ENCODE measurements at regions not wholly inside any gene's neighbourhood (a gene's known extent, or its start where the extent isn't known, plus 50 kb on each side); places are given as distances from the start of the nearest gene placed in this dataset.
A peak's percentile ranks its signal among the peaks of the same experiment; 100 is the strongest.

DNA sequence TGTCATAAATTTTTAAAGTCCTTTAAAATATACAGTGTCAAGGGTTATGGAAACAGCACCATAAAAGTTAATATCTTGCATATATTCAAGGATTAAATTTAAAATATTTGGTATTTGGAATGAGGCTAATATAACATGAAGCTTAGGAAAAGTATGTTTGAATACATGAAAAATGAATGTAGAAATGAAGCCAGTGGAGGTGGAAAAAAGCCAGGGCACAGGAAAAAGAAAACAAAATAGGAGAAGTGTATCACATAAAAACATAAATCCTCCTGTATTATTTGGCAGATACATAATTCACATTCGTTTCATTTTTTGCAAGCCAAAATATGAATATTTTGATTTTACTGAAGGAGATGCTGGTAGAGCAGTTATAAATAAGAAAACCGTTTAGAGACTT, 587.0 kb upstream of the ZNF608 start:
- H3K4me2 ChIP-seq: no peak overlapping the region
- H3K4me3 ChIP-seq: no peak overlapping the region
- peaks cover 4% of the 10 kb centered on the region for H3K36me3 Mint-ChIP-seq
- peaks cover 18% of the 10 kb centered on the region for H3K4me1 ChIP-seq
- H3K27ac Mint-ChIP-seq: no peak overlapping the region
- no peak overlapping the region for H3K27ac ChIP-seq
- no peaks in the 10 kb centered on the region for H3K9me3 ChIP-seq (ENCODE audit: low read depth)
- no peak overlapping the region for H2AFZ ChIP-seq (replicated peaks)
- H3K4me1 Mint-ChIP-seq: peaks cover 22% of the 10 kb centered on the region
- H3K9ac ChIP-seq: no peak overlapping the region
- no peaks in the 10 kb centered on the region for H3K27me3 Mint-ChIP-seq (ENCODE audit: insufficient read depth, low read depth)
- no peak for DNase-seq (ENCODE audit: low spot score)
- TF ChIP-seq EZH2phosphoT487 (IDR thresholded peaks at IDR 0.05) (no peak), CTCF (IDR thresholded peaks at IDR 0.05) (no peak), EZH2 (IDR thresholded peaks at IDR 0.05) (no peak)
- H4K20me1 ChIP-seq (ENCODE audit: low read depth): no peaks in the 10 kb centered on the region
- H3K9me3 Mint-ChIP-seq: peaks cover 10% of the 10 kb centered on the region
- no peaks in the 10 kb centered on the region for H3K36me3 ChIP-seq
- no peaks in the 10 kb centered on the region for H3K79me2 ChIP-seq (ENCODE audit: low read depth)
- no peaks in the 10 kb centered on the region for H3K27me3 ChIP-seq
- H3K4me3 Mint-ChIP-seq: no peak overlapping the region
- no peaks in the 10 kb centered on the region for H3F3A ChIP-seq (ENCODE audit: low read depth)

GRCh38 chr5:125336401-125336800, 590.0 kb upstream of the ZNF608 start:
- H3K36me3 Mint-ChIP-seq: no peaks in the 10 kb centered on the region
- no peaks in the 10 kb centered on the region for H3K79me2 ChIP-seq (ENCODE audit: low read depth)
- no peak overlapping the region for H3K4me3 Mint-ChIP-seq
- H3K4me2 ChIP-seq: no peak overlapping the region
- peaks cover 2% of the 10 kb centered on the region for H3K9me3 Mint-ChIP-seq
- H4K20me1 ChIP-seq (ENCODE audit: low read depth): no peaks in the 10 kb centered on the region
- no peak overlapping the region for H3K27ac Mint-ChIP-seq
- no peaks in the 10 kb centered on the region for H3K9me3 ChIP-seq (ENCODE audit: low read depth)
- H2AFZ ChIP-seq (replicated peaks): no peak overlapping the region
- H3F3A ChIP-seq (ENCODE audit: low read depth): no peaks in the 10 kb centered on the region
- no peaks in the 10 kb centered on the region for H3K27me3 ChIP-seq
- no peak overlapping the region for H3K27ac ChIP-seq
- H3K4me3 ChIP-seq: no peak overlapping the region
- no peak for DNase-seq (ENCODE audit: low spot score)
- peaks cover 15% of the 10 kb centered on the region for H3K4me1 Mint-ChIP-seq
- TF ChIP-seq EZH2 (IDR thresholded peaks at IDR 0.05): no peak
- TF ChIP-seq EZH2phosphoT487 (IDR thresholded peaks at IDR 0.05): no peak
- TF ChIP-seq CTCF (IDR thresholded peaks at IDR 0.05): no peak
- no peaks in the 10 kb centered on the region for H3K36me3 ChIP-seq
- no peaks in the 10 kb centered on the region for H3K27me3 Mint-ChIP-seq (ENCODE audit: insufficient read depth, low read depth)
- H3K9ac ChIP-seq: no peak overlapping the region
- peaks cover 13% of the 10 kb centered on the region for H3K4me1 ChIP-seq

GRCh38 chr5:125337294-125337693, 590.9 kb upstream of the ZNF608 start:
- Histone ChIP-seq H2AFZ (replicated peaks) (peak overlapping the region; percentile 92), H3K4me2 (peak overlapping the region; percentile 53)

More at GRCh38 chr5:125337294-125337693, 590.9 kb upstream of the ZNF608 start:
- Mint-ChIP-seq H3K9me3 (peaks cover 2% of the 10 kb centered on the region), H3K27me3 (ENCODE audit: insufficient read depth, low read depth) (peaks cover 2% of the 10 kb centered on the region), H3K4me3 (no peak overlapping the region), H3K4me1 (peaks cover 8% of the 10 kb centered on the region), H3K27ac (peak overlapping the region; percentile 44), H3K36me3 (no peaks in the 10 kb centered on the region)
- Histone ChIP-seq H3K36me3 (no peaks in the 10 kb centered on the region), H3K27me3 (no peaks in the 10 kb centered on the region), H3K9ac (no peak overlapping the region), H4K20me1 (ENCODE audit: low read depth) (no peaks in the 10 kb centered on the region), H3K9me3 (ENCODE audit: low read depth) (no peaks in the 10 kb centered on the region), H3K4me3 (no peak overlapping the region), H3K27ac (no peak overlapping the region), H3F3A (ENCODE audit: low read depth) (no peaks in the 10 kb centered on the region), H3K79me2 (ENCODE audit: low read depth) (no peaks in the 10 kb centered on the region), H3K4me1 (peaks cover 12% of the 10 kb centered on the region)
- no peak for DNase-seq (ENCODE audit: low spot score)
- TF ChIP-seq EZH2 (IDR thresholded peaks at IDR 0.05) (no peak), EZH2phosphoT487 (IDR thresholded peaks at IDR 0.05) (no peak), CTCF (IDR thresholded peaks at IDR 0.05) (no peak)
